Activated naive CD8-positive, alpha-beta T cell treated with anti-CD3 and anti-CD28 coated beads, Interleukin-2, amount 50 U/mL, for 16 hours (primary cell): ENCODE measurements at regions not wholly inside any gene's neighbourhood (a gene's known extent, or its start where the extent isn't known, plus 50 kb on each side); places are given as distances from the start of the nearest gene placed in this dataset.

ENCODE experiments used
- DNase-seq: peaks from one replicate; pipeline ENCODE4 v3.0.0-alpha.2; 2020; ENCODE audit warnings: low read depth, low spot score

DNA sequence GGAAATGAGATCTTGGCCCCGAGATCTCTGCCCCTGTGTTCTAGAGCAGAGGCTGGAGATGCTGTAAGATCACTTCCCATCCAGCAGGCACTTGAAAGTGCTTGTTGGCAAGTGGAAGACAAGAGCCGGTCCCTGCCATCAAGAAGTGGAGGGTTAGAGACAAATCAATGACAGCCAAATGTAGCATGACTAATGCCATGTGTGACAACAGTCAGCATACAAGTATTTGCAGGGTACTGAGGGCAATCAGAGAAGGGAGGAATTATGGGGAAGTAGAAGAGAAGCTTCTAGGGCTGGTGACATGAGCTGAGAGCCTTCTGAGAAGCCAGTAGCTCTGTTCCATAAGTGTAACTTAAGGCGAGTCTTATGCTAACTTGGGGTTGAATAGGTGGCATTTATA, 58.6 kb downstream of the TMEM17 start:
- DNase-seq = no peak

DNA sequence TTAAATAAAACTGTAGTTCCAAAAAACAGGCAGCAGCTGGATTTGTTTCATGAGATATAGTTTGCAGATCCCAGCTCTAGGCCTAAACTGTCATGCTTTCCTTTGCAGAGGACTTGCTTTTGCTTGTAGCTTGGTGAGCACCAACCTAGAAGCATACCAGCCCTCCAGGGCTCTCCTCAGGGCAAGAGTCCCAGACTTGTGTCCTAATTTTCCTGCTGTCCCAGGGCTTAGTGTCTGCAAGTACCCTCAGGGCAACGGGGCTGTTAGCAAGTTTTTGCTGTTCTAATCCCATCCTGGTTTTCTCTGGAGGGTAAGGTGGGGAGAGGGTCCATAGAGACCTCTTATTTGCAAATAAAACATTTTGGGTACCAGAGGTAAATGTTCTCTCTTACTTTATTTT, 59.5 kb downstream of the TMEM17 start:
- no peak for DNase-seq

DNA sequence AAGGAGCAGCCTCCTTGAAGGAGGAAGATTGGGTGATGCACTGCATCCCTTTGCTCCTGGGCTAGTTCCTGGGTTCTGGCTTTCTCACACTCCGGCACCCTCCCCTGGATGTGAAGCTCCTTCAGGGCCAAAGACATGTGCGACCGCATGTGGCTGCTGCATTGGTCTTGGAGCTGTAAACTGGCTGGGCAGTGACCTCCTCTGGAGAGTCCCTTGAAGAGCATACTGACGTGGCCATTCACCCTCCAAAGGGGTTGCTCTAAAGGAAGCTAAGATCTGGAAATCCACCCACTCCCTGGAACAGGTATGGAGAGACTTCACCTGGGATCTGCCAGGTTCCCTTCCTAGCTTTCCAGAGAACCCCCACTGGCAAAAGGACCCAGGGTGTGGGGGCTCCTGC, 62.1 kb downstream of the TMEM17 start:
- no peak for DNase-seq

DNA sequence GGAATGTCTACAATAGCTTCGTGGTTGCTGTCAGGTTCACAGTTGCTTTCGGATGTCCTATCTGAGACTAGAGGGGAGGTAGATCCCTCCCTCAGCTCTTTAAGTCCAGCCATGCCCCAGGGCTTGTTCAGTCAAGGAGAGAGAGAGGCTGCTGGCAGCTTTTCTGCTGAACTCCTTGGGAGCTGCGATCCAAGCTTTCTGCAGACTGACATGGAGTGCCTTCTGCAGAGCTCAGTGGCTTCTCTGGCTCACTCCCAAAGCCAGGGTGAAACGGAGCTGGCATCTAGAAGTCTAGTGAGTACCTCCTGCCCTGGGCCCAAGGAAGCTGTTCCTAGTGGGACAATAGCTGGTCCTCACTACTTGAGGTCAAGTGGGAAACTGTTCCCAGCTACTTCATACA, 62.5 kb downstream of the TMEM17 start:
- DNase-seq = no peak

DNA sequence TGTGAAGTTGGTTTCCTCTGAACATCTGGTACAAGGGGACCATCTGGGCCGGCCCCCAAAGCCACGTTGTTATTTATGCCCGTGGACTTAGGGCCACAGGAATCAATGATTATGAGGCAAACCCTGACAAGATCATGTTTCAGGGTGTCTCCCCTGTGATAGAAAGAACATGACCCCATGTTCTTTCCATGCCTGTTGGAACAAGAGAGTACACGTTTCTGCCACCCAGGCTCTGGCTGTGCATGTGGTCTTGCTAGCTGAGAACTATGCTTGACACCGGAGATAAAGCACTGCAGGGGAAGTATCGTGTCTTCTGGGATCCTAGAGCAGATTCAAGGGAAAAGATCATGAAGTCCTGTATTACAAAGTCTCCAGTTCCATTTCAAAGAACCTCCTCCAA, 64.2 kb downstream of the TMEM17 start:
- DNase-seq = no peak

DNA sequence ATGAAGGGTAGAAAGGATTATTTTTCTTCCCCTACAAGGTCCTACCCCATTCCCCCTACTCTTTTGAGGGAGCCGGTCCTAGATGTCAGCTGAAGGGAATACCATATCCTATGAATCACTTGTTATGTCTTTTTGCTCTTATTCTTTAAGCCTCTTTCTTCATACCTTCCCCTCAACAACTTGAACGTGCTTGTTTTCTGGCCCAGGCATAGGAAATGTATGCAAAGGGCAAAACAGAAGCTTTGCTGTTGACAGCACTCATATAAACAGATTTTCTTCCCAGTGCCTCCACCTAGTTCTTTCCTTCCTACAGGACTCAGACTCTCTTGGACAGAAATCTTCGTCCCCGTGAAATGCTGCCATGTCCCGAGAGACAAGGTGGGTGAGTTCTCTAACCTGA, 64.6 kb downstream of the TMEM17 start:
- no peak for DNase-seq

DNA sequence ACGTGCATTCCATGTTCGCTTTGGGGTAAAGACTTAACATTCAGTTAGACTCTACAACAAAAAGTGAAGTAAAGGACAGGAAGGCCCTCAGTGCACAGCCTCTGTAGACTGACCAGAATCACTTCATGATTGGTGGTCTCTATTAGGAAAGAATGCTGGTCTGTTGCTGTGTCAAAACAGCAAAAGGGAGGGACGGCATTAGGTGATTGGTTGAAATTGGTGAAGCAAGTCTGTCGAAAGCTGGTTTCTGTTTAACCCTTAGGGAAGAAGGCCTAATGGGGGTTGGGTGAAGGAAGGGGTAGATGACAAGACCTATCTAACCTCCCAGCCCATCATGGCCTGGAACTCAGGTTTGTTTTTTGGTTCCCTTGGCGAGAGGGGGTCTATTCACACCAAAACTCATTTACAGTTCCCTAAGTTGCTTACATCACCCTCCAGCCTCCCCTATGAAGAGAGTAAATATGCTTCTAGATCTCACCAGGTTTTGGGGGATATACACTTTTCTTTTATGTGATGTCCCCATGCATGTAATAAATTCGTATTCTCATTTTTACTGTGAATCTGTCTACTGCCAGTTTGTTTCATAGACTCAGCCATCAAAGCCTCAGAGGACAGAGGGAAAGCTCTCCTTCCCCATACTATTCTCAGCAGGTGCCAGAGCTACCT, 65.6 kb downstream of the TMEM17 start:
- DNase-seq = no peak

DNA sequence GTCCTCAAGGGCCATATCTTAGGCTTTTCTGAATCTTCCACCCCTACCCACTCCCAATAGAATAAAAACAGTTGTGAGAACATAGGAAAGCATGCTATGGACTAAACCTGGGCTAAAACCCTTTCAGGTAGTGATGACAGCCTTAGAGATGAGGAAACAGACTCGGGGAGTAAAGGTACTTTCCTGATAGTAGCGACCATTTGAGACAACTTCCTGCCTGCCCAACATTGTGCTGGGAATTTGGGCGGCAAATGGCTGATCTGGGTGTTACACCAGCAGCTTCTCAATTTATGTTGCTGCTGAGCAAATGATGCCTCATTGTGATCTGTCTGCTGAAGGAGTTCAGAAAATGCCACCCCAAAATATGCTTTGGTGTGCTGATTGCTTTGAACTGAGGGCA, 66.6 kb downstream of the TMEM17 start:
- no peak for DNase-seq

DNA sequence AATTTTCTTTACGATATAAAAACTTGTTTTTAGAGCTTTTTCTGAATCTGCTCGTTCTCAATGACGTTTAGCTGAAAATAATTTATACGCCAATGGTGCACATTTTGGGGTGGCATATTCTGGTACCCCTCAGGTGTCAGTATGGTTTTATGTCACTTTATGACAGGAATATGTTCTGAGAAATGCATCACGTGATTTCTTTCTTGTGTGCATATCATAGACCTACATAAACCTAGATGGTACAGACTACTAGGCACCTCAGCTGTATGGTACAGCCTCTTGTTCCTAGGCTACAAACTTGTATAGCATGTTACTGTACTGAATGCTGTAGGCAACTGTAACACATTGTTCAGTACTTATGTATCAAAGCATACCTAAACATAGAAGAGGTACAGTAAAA, 68.2 kb downstream of the TMEM17 start:
- no peak for DNase-seq

DNA sequence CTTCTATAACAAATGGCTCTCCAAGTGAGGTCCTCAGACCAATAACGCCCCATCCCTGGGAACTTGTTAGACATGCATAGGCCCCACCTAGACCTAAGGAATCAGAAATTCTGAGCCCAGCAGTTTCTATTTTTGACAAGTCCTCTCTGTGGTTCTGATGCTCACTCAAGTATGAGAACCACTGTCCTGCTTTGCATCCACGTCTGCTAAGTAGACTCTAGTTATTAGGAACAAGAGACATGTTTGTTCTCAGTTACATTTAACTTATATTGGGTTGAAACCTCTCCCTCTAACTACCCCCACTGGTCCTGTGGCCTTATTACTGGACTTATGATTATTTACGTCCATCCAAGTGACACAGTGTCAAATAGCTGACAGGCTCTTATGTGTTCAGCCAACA, 70.3 kb downstream of the TMEM17 start:
- no peak for DNase-seq

DNA sequence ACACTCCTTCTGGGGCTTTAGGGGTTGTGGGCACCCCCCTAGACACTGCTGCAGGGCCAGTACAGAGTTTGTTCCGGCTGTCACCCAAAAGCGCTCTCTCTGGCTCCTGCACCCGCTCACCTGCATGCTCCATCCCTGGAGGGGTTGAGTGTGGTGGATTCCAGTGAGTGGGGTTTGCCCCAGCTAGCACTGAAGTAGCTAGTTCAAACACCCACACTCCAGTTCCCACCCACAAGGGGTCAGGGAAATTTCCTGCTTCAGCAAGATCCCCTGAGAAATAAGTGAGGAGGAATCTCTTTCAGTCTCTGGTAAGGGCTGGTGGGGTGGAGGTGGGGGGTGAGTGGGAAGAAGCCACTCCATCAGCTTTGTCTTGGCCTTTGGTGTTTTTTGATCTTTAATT, 73.6 kb downstream of the TMEM17 start:
- no peak for DNase-seq

DNA sequence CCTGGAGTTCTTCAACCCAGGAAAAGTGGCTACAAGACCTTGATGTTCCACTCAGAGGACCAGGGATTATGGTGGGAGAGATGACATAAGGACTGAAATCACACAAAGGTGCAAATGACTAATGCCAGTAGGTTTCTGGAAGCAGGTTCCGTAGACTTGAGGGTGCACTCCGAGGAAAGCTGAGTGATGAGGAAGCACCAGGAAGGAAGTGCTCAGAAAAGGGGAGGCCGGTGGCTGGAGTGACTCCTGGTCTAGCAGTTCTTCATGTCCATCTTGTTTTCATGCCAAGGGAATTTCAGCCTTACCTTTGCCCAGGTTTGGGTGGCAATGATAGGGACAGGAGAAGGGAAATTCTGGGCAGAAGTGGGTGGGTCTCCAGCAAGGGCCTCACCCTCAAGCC, 74.5 kb downstream of the TMEM17 start:
- no peak for DNase-seq

DNA sequence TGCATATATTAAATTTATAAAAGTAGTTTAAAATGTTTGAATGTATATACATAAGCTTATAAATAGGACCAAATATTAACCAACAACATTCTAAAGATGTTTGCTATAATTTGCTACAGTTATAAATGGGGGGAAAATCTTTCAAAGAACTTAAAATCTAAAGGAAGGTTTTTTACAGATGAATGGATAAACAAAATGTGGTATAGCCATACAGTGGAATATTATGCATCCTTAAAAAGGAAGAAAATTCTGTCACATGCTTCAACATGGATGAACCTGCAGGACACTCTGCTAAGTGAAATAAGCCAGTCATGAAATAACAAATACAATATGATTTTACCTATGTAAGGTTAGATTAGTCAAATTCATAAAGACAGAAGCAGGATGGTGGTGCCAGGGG, 75.8 kb downstream of the TMEM17 start:
- no peak for DNase-seq

DNA sequence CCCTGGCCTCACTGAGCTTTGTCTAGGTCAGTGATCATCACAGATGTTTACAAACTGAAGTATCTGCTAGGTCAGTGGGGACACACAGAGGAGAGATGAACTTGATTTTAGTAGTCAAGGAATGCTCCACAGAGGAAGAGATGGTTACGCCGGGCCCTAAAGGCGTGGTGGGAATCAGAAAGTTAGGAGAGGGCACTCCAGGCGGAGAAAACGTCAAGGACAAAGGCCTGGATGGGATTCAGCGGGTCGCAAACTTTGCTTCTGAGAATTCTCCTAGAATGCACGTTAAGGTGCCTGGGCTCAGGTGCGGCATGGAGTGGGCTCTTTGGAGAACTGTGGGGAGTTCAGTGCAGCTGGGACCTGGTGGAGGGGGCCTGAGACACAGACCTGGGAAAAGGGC, 78.8 kb downstream of the TMEM17 start:
- DNase-seq = no peak

DNA sequence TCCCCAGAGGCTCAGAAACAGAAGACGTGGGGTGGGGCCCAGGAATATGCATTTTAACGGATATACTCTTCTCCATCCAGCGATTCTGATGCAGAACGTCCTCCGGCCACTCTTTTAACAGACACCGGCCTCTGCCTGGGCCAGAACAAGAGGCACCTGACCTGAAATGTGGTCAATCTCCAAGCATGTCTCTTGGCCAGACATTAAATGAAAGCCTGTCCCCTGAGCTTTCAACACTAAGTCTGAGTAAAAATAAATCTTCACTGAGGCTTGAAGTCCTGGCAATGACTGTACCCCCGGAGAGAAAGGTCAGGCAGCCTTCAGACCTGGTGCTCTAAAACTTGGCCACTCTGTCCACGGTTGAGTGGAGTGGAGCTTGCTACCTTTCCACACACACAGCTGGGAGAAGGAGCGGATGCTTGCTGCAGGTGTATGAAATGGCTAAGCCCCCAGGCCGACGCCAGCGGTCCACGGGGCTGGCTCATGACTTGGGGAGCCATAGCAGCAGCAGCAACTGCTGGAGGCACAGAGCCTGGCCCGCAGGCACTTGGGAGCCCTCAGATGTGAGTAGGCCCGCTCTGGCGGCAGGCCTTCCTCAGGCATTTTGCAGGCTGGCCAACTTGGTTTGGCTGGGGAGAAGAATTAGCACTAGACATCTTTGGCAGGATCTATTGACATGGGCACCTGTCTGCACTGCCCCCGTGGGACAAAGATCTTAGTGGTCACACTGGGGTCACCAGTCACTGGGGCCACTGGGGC, 79.7 kb downstream of the TMEM17 start:
- no peak for DNase-seq

DNA sequence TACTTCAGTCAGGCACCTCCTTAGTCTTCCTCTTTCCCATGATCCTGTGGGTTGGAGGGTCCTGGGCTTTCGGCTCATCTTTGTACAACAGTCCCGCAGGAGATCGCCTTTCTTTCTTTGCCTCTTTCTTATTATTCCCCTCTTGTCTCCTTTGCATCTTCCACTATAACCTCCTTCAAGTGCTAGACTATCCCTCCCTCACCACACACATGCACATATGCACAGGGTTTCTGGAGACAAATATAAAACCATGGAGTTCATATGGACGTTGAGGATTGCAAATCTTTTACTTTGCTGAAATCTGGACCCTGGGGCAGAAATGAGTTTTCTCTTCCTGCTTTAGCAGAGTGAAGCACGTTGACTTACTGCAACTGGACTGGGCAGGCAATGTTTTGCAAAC, 80.3 kb downstream of the TMEM17 start:
- no peak for DNase-seq

DNA sequence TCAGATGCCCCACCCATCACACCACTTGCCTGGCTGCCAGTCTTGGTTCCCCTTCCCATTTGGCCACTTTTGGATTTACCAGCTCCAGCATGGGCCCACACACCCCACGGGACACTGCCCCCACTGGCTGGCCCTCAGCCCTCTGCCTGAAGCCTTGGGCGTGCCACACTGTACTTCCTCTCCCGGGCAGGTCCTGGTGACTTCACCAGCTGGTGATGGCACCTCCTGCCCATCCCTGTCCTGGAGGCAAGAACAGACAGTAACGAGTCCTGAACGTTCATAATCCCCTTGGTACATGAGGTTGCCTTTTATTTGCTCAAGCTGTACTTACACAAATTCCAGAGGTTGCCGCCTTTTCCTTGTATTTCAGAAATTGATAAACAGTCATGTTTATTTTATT, 81.1 kb downstream of the TMEM17 start:
- no peak for DNase-seq

DNA sequence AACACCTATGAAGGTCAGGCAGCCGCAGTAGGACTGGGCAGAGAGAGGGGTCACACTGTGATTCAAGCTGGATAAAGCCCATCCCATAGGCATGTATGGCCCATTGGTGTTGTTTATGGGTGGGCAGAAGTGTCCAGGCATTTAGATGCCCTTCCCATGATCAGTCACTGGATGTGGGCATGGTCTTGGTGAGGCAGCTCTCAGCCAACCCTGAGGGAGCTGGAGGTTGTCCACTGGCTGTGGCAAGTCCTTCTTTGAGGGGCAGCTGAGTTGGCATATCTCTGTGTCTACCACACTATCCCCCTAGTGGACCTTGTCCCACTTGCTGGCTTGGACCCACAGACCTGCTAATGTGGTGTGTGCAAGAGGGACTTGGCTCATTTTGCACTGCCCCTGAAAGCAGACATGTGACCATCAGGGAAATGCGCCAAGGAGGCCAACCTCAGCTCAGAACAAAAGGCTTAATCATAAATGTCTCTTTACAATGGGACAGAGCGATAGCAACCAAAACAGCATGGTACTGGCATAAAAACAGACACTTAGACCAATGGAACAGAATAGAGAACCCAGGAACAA, 82.0 kb downstream of the TMEM17 start:
- DNase-seq = no peak

DNA sequence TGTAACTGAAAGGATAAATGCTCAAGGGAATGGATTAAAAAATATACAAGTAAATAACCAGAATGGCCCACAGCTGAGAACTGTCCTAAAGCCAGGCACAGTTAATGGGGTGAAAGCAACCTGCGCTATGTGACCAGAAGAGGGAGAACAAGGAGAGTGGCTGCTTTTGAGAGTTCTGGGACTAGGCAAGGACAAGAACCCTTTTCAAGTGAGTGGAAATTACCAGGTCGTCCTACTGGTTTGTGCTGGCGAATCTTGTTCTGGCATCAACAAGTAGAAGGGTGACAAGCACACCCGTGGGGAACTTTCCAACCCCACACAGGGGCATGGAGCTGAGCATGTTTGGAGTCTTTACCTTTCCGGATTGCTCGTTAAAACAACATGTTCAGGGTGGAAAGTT, 82.8 kb downstream of the TMEM17 start:
- no peak for DNase-seq

DNA sequence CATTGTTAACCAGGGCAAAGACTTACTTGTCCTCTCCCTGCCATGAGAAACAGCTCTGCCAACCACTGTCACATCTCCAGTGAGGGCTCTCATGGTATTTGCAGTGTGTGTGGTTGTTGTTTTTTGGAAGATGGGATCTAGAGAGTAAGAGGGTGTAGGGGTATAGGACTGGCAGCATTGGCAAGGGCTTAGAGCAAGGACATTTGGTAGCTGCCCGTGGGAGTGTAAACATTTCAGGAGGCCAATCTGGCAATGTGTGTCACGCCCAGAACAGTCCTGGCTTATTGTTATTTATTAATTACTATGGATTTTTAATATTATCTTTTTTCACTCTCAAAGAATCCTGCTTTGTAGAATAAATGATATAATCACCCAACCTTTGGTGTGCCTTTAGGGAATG, 90.5 kb downstream of the TMEM17 start:
- no peak for DNase-seq

DNA sequence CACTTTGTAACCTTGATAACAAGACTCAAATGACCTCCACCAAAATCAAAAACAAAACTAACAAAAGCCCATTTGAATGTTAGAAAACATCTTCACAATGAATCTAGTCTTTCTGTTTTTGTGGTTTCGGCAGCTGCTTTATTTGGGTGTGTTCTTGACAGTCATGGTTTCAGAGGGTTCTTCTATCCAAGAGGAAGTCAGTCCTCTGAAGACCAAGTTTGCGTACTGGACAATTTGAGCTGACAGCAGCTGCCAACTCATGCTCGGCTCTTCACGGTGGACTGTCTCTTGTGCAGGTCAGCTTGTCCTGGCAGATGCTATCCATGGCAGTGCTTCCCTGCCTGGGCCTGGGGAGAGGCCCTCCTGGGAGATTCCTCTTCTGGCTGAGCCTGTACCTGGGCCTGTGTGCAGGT, 91.0 kb downstream of the TMEM17 start:
- no peak for DNase-seq

DNA sequence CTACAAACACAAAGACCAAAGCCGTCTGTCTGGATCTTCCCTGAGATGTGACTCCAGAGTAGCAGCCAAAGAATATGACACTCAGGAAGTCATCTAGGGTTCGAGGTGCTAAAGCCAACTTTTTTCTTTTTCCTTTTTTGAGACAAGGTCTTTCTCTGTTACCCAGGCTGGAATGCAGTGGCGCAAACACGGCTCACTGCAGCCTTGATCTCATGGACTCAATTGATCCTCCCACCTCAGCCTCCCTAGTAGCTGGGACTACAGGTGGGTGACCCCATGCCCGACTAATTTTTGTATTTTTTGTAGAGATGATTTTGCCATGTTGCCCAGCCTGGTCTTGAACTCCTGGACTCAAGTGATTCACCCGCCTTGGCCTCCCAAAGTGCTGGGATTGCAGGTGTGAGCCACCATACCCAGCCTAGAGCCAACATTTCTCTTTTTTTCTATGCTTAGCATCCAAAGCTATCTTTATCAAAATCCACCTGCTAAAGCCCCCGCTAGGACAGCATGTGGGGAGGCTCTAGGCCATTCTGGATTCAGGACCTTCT, 92.8 kb downstream of the TMEM17 start:
- no peak for DNase-seq

DNA sequence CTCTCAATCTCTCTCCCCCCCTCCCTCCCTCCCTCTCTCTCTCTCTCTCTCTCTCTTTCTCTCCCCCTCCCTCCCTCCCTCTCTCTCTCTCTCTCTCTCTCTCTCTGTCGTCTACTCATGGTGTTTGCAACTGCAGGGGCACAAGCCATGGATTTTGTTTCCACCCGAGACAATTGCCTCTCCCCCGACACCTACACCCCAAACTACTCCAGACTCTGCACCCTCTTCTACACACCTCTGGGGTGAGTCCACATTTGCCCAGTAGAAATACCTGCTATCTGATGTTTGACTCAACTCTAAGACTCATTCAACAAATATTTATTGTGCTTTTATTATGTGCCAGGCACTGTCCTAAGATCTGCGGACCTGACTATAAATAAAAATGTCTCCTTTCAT, 93.7 kb downstream of the TMEM17 start:
- DNase-seq = no peak
